ENCODE measurements at regions not wholly inside any gene's neighbourhood (a gene's known extent, or its start where the extent isn't known, plus 50 kb on each side); places are given as distances from the start of the nearest gene placed in this dataset.
"Not testable (repeated sequence)": the region's sequence is repeated elsewhere in the genome, so short reads cannot be mapped to it uniquely, and the experiment has no call there.

DNA sequence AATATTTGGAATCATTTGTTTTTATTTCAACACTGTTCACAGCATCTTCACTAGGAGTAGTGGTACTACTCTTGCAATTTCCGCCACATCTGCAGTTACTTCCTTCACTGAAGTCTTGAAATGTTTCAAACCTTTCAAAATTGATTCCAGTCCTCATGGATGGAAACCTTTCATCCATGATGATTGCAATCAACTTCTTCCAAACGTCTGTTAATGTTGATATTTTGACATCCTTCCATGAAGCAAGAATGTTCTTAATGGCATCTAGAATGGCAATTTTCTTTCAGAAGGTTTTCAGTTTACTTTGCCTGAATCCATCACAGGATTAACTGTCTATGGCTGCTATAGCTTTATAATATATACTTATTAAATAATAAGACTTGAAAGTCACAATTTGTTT is 736.8 kb upstream of the CA10 start:
- DNase-seq (ENCODE audit: low read depth), result no peak
- no peak overlapping the region for H3K4me3 ChIP-seq (ENCODE audit: control insufficient read depth, low read depth, low read length)
- TF ChIP-seq CTCF (conservative IDR thresholded peaks at IDR 0.05; ENCODE audit: control insufficient read depth, insufficient read depth, low read depth, low read length), result no peak

DNA sequence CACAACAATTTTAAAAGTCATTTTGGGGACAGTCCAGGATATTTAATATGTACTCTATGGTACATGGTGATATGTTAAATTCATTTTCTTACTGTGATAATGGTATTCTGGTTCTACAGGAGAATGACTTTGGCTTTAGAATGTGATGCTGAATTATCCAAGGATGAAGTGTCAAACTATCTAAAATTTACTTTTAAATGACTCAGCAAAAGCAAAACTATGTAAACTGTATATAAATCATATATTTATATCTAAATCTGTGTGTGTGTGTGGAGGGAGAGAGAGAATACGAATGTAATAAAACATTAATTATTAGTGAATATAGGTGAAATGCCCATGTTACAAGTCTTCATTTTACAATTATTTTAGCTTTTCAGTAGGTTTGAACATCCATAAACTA is 733.8 kb upstream of the CA10 start:
- H3K4me3 ChIP-seq (ENCODE audit: control insufficient read depth, low read depth, low read length), result no peak overlapping the region
- DNase-seq (ENCODE audit: low read depth), result no peak
- no peak for TF ChIP-seq CTCF (conservative IDR thresholded peaks at IDR 0.05; ENCODE audit: control insufficient read depth, insufficient read depth, low read depth, low read length)

GRCh38 chr17:52885882-52886281 is 727.4 kb upstream of the CA10 start:
- TF ChIP-seq CTCF (conservative IDR thresholded peaks at IDR 0.05; ENCODE audit: control insufficient read depth, insufficient read depth, low read depth, low read length), result no peak
- no peak for DNase-seq (ENCODE audit: low read depth)
- H3K4me3 ChIP-seq (ENCODE audit: control insufficient read depth, low read depth, low read length), result no peak overlapping the region

- DNase-seq (ENCODE audit: low read depth); H3K4me3 ChIP-seq (ENCODE audit: control insufficient read depth, low read depth, low read length): not testable (repeated sequence)
These were observed 725.5 kb upstream of the CA10 start for GRCh38 chr17:52883907-52884491.

DNA sequence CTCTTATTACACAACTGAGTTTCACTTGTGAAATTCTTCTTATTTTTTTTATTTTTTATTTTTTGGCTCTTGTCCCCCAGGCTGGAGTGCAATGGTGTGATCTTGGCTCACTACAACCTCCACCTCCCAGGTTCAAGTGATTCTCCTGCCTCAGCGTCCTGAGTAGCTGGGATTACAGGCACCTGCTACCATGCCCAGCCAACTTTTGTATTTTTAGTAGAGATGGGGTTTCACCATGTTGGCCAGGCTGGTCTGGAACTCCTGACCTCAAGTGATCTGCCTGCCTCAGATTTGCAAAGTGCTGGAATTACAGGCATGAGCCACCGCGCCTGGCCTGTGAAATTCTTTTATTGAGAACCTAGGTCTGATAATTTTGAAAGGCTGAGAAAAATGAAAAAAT is 688.3 kb upstream of the CA10 start:
- not testable (repeated sequence) for DNase-seq (ENCODE audit: low read depth); H3K4me3 ChIP-seq (ENCODE audit: control insufficient read depth, low read depth, low read length)

- TF ChIP-seq CTCF (conservative IDR thresholded peaks at IDR 0.05; ENCODE audit: control insufficient read depth, insufficient read depth, low read depth, low read length), result no peak
- no peak overlapping the region for H3K4me3 ChIP-seq (ENCODE audit: control insufficient read depth, low read depth, low read length)
- no peak for DNase-seq (ENCODE audit: low read depth)
These were observed 683.5 kb upstream of the CA10 start for GRCh38 chr17:52841971-52842370.

DNA sequence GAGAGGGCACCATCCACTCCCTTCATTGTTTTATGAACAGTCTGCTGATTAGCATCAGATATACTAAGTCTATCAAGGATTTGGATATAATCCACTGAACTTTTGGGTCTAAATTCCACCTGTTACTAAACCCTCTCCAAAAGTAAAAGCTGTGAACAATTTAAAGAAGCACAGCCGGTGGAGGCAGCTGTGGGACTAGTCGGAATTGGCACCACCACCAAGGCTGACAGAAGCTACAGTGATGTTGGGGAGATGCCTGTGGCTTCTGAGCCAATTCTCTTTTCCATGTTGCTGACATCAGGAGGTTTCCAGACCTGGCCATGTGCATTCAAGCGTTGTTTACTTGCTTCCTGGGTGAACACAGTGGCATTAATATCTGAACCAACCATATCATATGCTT is 679.0 kb upstream of the CA10 start:
- H3K4me3 ChIP-seq (ENCODE audit: control insufficient read depth, low read depth, low read length), result no peak overlapping the region
- DNase-seq (ENCODE audit: low read depth), result no peak
- TF ChIP-seq CTCF (conservative IDR thresholded peaks at IDR 0.05; ENCODE audit: control insufficient read depth, insufficient read depth, low read depth, low read length), result no peak

DNA sequence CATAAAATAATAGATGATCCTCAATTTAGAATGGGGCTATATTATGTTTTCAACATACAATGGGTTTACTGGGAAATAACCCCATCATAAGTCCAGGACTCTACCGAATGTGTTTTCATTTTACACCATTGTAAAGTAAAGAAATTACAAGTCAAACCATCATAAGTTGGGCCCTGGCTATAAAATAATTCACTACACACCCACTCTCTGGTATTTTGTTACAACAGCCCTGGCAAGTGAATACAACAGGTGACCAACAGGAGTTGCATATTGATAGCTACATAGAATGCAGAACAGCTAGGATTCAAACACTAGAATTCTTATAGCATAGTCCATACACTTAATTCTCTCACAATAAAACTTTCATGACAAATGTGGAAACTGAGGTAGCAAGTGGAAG is 673.0 kb upstream of the CA10 start:
- H3K4me3 ChIP-seq (ENCODE audit: control insufficient read depth, low read depth, low read length), result no peak overlapping the region
- TF ChIP-seq CTCF (conservative IDR thresholded peaks at IDR 0.05; ENCODE audit: control insufficient read depth, insufficient read depth, low read depth, low read length), result no peak
- no peak for DNase-seq (ENCODE audit: low read depth)
